Activated CD4-positive, alpha-beta T cell treated with anti-CD3 and anti-CD28 coated beads for 48 hours (primary cell): ENCODE measurements at regions not wholly inside any gene's neighbourhood (a gene's known extent, or its start where the extent isn't known, plus 50 kb on each side); places are given as distances from the start of the nearest gene placed in this dataset.

Experiments used
- DNase-seq: peaks from one replicate; pipeline ENCODE4 v3.0.0-alpha.2; 2020

- DNase-seq, result no peak
These were observed 117.2 kb upstream of the E2F8 start for GRCh38 chr11:19357943-19358342.

GRCh38 chr11:19355601-19356000 lies 114.9 kb upstream of the E2F8 start:
- no peak for DNase-seq

GRCh38 chr11:19353287-19353850 lies 112.6 kb upstream of the E2F8 start:
- DNase-seq, result no peak

GRCh38 chr11:19352771-19353160 lies 112.0 kb upstream of the E2F8 start:
- DNase-seq, result no peak

GRCh38 chr11:19352072-19352770 lies 111.5 kb upstream of the E2F8 start:
- DNase-seq, result no peak

- no peak for DNase-seq
These were observed 110.7 kb upstream of the E2F8 start for GRCh38 chr11:19351426-19351825.

GRCh38 chr11:19350160-19350559 lies 109.4 kb upstream of the E2F8 start:
- no peak for DNase-seq

GRCh38 chr11:19349340-19350025 lies 108.7 kb upstream of the E2F8 start:
- no peak for DNase-seq

- no peak for DNase-seq
These were observed 107.2 kb upstream of the E2F8 start for GRCh38 chr11:19347911-19348310.

GRCh38 chr11:19345848-19346681 lies 105.3 kb upstream of the E2F8 start:
- no peak for DNase-seq

GRCh38 chr11:19345519-19345847 lies 104.7 kb upstream of the E2F8 start:
- peak; percentile 2 for DNase-seq

- peak; percentile 6 for DNase-seq
These were observed 104.1 kb upstream of the E2F8 start for GRCh38 chr11:19344661-19345518.

- no peak for DNase-seq
These were observed 101.3 kb upstream of the E2F8 start for GRCh38 chr11:19342036-19342435.

- no peak for DNase-seq
These were observed 97.6 kb upstream of the E2F8 start for GRCh38 chr11:19338375-19338774.

- DNase-seq, result no peak
These were observed 97.0 kb upstream of the E2F8 start for GRCh38 chr11:19337779-19338178.

- no peak for DNase-seq
These were observed 95.6 kb upstream of the E2F8 start for GRCh38 chr11:19336331-19336730.

- DNase-seq, result no peak
These were observed 91.7 kb upstream of the E2F8 start for GRCh38 chr11:19332476-19332875.

GRCh38 chr11:19330416-19330815 lies 89.7 kb upstream of the E2F8 start:
- no peak for DNase-seq

- DNase-seq, result no peak
These were observed 89.2 kb upstream of the E2F8 start for GRCh38 chr11:19329970-19330369.

- no peak for DNase-seq
These were observed 88.0 kb upstream of the E2F8 start for GRCh38 chr11:19328586-19329311.

GRCh38 chr11:19327280-19327679 lies 86.5 kb upstream of the E2F8 start:
- no peak for DNase-seq

- DNase-seq, result no peak
These were observed 85.8 kb upstream of the E2F8 start for GRCh38 chr11:19326499-19326898.
